ENCODE measurements at regions not wholly inside any gene's neighbourhood (a gene's known extent, or its start where the extent isn't known, plus 50 kb on each side); places are given as distances from the start of the nearest gene placed in this dataset.

DNA sequence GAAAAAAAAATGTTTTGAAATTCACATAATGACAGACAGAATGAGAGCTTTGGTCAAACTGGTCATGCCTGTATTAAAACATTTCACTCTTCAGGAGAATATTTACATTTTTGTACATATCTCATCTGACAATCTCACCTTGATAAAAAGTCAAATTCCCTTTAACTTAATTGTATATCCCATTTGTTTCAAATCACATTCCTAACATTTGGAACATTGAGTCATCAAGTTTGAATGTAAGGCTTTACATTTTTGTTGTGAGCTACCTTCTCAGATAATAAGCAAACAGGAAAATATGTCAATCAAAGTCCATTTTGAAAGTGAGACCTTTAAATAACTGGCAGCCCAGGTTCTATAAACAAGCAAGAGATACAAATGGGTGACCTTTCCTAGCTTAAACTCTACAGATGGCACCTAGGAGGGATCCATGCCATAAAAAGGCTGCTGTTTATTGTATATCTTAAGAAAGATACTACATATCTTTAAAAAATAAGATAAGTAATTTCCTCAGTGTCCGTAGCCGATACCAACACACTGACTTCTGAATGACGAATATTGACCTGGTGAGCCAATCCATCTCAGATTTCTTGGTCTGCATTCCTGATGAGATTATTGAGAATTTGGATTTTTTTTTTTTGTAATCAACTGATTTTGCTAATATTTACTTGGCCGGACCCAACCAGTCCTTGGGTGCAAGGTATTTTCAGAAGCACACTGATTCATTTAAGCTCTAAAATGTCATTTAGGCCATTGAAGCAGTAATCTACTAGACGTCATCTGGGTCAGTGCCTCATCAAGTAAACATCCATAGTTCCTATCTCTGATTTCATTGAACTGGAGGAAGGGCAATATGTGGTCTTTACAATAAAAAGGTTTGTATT, 259.6 kb downstream of the BTG1 start:
- no peak for DNase-seq
- no peak overlapping the region for H3K27ac Mint-ChIP-seq
- no peak overlapping the region for H3K4me3 Mint-ChIP-seq

DNA sequence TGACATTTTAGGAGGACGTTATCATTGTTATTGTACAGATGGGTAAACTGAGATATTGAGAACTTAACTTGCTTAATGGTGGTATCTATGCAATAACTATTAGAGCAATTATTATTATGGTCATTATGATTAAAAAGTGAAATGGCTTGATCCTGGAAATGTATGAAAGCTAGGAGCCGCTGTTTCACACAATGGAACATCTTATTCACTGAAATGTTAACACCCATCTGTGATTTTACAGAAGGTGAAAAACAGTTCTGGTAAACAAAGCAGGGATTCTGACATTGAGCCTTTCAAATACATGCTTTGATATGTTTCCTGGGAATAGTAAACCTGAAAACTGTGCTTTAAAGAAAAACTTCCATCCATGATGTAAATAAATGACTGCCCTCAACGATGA, 261.4 kb downstream of the BTG1 start:
- Mint-ChIP-seq H3K27me3 (ENCODE audit: insufficient read depth) (no peaks in the 10 kb centered on the region), H3K4me3 (no peak overlapping the region)

More for the DNA sequence above, 259.6 kb downstream of the BTG1 start:
- Mint-ChIP-seq H3K4me1 (ENCODE audit: low read depth) (peaks cover 17% of the 10 kb centered on the region), H3K36me3 (ENCODE audit: low read depth) (no peaks in the 10 kb centered on the region), H3K9me3 (no peaks in the 10 kb centered on the region), H3K27me3 (ENCODE audit: insufficient read depth) (no peaks in the 10 kb centered on the region)
- TF ChIP-seq, protein P1, sequence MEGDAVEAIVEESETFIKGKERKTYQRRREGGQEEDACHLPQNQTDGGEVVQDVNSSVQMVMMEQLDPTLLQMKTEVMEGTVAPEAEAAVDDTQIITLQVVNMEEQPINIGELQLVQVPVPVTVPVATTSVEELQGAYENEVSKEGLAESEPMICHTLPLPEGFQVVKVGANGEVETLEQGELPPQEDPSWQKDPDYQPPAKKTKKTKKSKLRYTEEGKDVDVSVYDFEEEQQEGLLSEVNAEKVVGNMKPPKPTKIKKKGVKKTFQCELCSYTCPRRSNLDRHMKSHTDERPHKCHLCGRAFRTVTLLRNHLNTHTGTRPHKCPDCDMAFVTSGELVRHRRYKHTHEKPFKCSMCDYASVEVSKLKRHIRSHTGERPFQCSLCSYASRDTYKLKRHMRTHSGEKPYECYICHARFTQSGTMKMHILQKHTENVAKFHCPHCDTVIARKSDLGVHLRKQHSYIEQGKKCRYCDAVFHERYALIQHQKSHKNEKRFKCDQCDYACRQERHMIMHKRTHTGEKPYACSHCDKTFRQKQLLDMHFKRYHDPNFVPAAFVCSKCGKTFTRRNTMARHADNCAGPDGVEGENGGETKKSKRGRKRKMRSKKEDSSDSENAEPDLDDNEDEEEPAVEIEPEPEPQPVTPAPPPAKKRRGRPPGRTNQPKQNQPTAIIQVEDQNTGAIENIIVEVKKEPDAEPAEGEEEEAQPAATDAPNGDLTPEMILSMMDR (IDR thresholded peaks at IDR 0.05), result no peak

DNA sequence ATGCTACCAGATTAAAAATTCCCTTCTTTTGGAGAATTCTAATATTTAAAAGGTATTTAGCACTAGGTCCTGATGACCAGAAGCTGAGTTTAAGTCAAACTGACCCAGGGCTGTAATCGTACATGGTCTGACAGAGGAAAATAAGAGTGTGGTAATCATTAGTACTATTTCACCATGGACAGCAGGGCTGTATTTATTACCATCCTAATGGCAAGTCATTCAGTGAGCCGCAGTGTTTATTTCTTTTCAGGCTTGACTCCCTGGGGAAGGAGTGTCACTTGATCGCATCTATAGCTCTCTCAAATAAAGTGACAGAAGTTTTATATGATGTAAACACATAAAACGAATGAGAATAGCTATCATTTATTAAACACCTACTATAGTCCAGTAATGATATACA, 261.8 kb downstream of the BTG1 start:
- Mint-ChIP-seq H3K36me3 (ENCODE audit: low read depth) (no peaks in the 10 kb centered on the region), H3K9me3 (no peaks in the 10 kb centered on the region), H3K27ac (no peak overlapping the region), H3K27me3 (ENCODE audit: insufficient read depth) (no peaks in the 10 kb centered on the region), H3K4me1 (ENCODE audit: low read depth) (peaks cover 6% of the 10 kb centered on the region), H3K4me3 (no peak overlapping the region)
- no peak for DNase-seq
- TF ChIP-seq, protein P1 (IDR thresholded peaks at IDR 0.05), result no peak

More for the DNA sequence above, 261.4 kb downstream of the BTG1 start:
- TF ChIP-seq, protein P1 (IDR thresholded peaks at IDR 0.05), result no peak
- H3K9me3 Mint-ChIP-seq, result no peaks in the 10 kb centered on the region
- no peak for DNase-seq
- peaks cover 7% of the 10 kb centered on the region for H3K4me1 Mint-ChIP-seq (ENCODE audit: low read depth)
- H3K36me3 Mint-ChIP-seq (ENCODE audit: low read depth), result no peaks in the 10 kb centered on the region
- no peak overlapping the region for H3K27ac Mint-ChIP-seq

DNA sequence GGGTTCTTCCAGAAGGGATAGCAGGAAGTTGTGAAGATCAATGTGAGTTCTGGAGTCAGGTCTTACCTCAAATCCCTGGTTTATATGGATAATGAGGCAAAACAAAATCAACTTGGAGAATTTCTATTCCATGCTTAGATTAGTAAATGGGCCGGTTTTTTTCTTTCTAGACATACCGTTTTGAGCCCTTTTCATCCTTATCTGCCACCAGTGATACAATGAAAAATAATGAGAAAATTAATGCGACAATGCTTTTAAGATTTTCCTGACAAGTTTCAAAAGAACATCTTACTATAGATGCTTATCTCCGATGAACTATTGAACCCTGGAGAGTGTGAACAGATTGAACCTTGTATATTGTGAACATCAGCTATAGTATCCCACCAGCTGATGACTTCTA, 262.7 kb downstream of the BTG1 start:
- no peaks in the 10 kb centered on the region for H3K9me3 Mint-ChIP-seq
- TF ChIP-seq, protein P1 (IDR thresholded peaks at IDR 0.05), result no peak
- no peak overlapping the region for H3K4me3 Mint-ChIP-seq
- no peak overlapping the region for H3K27ac Mint-ChIP-seq
- H3K4me1 Mint-ChIP-seq (ENCODE audit: low read depth), result peaks cover 6% of the 10 kb centered on the region
- no peaks in the 10 kb centered on the region for H3K36me3 Mint-ChIP-seq (ENCODE audit: low read depth)
- DNase-seq, result no peak
- H3K27me3 Mint-ChIP-seq (ENCODE audit: insufficient read depth), result no peaks in the 10 kb centered on the region

DNA sequence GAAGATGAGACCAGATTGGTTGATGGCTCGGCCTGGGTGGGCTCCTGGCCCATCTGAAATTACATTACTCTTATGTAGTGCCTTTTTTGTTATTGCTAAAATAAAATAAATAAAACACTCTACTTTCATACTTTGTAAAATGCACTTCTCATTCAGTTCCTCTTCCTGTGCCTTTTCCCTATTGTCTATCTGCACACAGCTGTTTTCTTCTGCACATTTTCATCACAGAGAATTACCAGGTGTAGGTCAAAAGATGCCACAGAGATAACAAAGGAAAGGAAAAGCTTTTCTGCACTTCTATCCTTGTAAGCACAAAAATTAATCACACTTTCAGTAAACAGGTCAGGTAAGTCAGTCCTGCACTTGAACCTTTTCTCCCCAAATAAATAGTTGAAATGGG, 265.1 kb downstream of the BTG1 start:
- H3K9me3 Mint-ChIP-seq, result no peaks in the 10 kb centered on the region
- no peak for DNase-seq
- no peak overlapping the region for H3K27ac Mint-ChIP-seq
- no peak overlapping the region for H3K4me3 Mint-ChIP-seq
- H3K27me3 Mint-ChIP-seq (ENCODE audit: insufficient read depth), result no peaks in the 10 kb centered on the region
- TF ChIP-seq, protein P1 (IDR thresholded peaks at IDR 0.05), result no peak
- H3K4me1 Mint-ChIP-seq (ENCODE audit: low read depth), result no peaks in the 10 kb centered on the region
- H3K36me3 Mint-ChIP-seq (ENCODE audit: low read depth), result no peaks in the 10 kb centered on the region

Data from HFFc6 (cell line).